Activated CD4-positive, alpha-beta T cell treated with anti-CD3 and anti-CD28 coated beads for 36 hours (primary cell): ENCODE measurements at regions not wholly inside any gene's neighbourhood (a gene's known extent, or its start where the extent isn't known, plus 50 kb on each side); places are given as distances from the start of the nearest gene placed in this dataset.

Source experiments
- ATAC-seq: fragments of 200-7000 bp; cut with Tn5 transposase; one replicate; pipeline ENCODE4 v1.10.0; 2021; ENCODE audit warnings: mild to moderate bottlenecking, moderate library complexity
- CTCF ChIA-PET: fragments of 350-600 bp; sonication (Branson Sonifier 250); formaldehyde crosslinking; loops from one replicate; lab custom pipeline; 2021; ENCODE audit warnings: antibody characterized with exemption; lab: Charles Lee
- POLR2A ChIA-PET: fragments of 350-600 bp; sonication (Branson Sonifier 250); formaldehyde crosslinking; loops from one replicate; lab custom pipeline; 2021; ENCODE audit warnings: antibody characterized with exemption, inconsistent platforms; lab: Charles Lee
- DNase-seq: peaks from one replicate; pipeline ENCODE4 v3.0.0-alpha.2; 2020
- H3K27ac Mint-ChIP-seq: one replicate; pipeline ENCODE4 v1.8.0; 2021; ENCODE audit warnings: mixed read lengths
- H3K27me3 Mint-ChIP-seq: one replicate; pipeline ENCODE4 v1.8.0; 2021; ENCODE audit warnings: mixed read lengths
- H3K36me3 Mint-ChIP-seq: one replicate; pipeline ENCODE4 v1.8.0; 2021; ENCODE audit warnings: low read depth, mixed read lengths
- H3K4me1 Mint-ChIP-seq: one replicate; pipeline ENCODE4 v1.8.0; 2021; ENCODE audit warnings: mixed read lengths
- H3K4me3 Mint-ChIP-seq: one replicate; pipeline ENCODE4 v1.8.0; 2021; ENCODE audit warnings: mild to moderate bottlenecking, moderate library complexity, mixed read lengths
- H3K9me3 Mint-ChIP-seq: one replicate; pipeline ENCODE4 v1.8.0; 2021; ENCODE audit warnings: low read depth, mixed read lengths
- intact Hi-C, 2 experiments: fragments of 100-400 bp; cut with DNase I in 1 of 2; cut with micrococcal nuclease in 1 of 2; formaldehyde crosslinking; loops; one replicate each; pipeline versions ENCODE4 v1.14.2 to v1.15.1; 2022 to 2024; cut with DNase I, micrococcal nuclease

DNA sequence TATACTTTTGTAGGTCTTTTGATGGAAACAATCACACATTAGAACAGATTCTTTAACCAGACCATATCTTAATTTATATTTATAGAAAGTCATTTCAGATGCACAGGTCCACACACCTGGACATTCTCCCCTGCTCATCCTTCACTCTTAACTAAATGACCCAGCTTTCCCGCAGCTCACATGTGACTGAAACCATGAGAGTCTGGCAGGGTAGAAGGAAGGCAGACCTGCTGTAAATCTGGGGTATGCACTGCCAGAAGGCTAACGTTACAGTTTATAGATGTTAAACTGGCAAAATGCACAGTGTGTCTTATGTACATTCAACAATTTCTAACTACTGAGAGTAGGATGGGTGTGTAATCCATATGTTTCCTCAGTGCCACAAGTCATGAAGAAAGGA, 359.5 kb upstream of the SPTLC3 start:
- Mint-ChIP-seq H3K4me1 (no peaks in the 10 kb centered on the region), H3K27ac (no peak overlapping the region), H3K9me3 (no peaks in the 10 kb centered on the region), H3K36me3 (no peaks in the 10 kb centered on the region), H3K4me3 (no peak overlapping the region), H3K27me3 (peaks cover 2% of the 10 kb centered on the region)
- DNase-seq (no peak), ATAC-seq (no peak)
- CTCF ChIA-PET = no interaction called here
- intact Hi-C loops = no loop called here
- POLR2A ChIA-PET = no interaction called here

- ATAC-seq = no peak
- ChIA-PET POLR2A (no interaction called here), CTCF (no interaction called here)
- H3K9me3 Mint-ChIP-seq = no peaks in the 10 kb centered on the region
- peaks cover 2% of the 10 kb centered on the region for H3K27me3 Mint-ChIP-seq
- no peak overlapping the region for H3K4me3 Mint-ChIP-seq
- no peaks in the 10 kb centered on the region for H3K4me1 Mint-ChIP-seq
- DNase-seq = no peak
- no peak overlapping the region for H3K27ac Mint-ChIP-seq
- H3K36me3 Mint-ChIP-seq = no peaks in the 10 kb centered on the region
- intact Hi-C loops = loop anchor here in 1 of 2 experiments (10.0 kb wide), 1 partner anchor 61 kb away; no protein-coding TSS in a partner anchor
Measured at GRCh38 chr20:12653642-12654041, 355.1 kb upstream of the SPTLC3 start.

DNA sequence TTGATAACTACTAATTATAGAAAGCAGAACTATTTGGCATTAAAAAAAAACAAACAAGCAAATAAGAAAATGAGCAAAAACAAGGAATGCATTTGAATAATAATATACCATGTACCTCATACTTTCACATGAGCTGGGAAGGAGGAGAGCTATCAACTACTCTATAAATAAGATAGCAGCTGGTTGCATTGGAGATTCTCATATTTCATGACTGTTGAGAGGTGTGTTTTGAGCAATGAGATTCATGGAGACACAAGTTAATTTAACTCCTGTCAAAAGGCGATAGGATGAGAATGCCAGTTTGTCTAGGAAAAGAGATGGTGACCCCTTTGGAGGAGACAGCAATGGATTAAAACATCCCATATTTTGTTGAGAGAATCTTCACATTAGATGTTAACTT, 348.8 kb upstream of the SPTLC3 start:
- intact Hi-C loops = loop anchor here in 1 of 2 experiments (10.0 kb wide), 1 partner anchor 55 kb away; no protein-coding TSS in a partner anchor
- CTCF ChIA-PET = interaction anchor here (0.6 to 0.9 kb wide), 2 partner anchors 110 to 876 kb away, joined by 3 to 4 read pairs; no protein-coding TSS in a partner anchor
- Mint-ChIP-seq H3K36me3 (no peaks in the 10 kb centered on the region), H3K4me1 (no peaks in the 10 kb centered on the region), H3K27me3 (no peaks in the 10 kb centered on the region), H3K27ac (no peak overlapping the region), H3K9me3 (peaks cover 8% of the 10 kb centered on the region), H3K4me3 (no peak overlapping the region)
- POLR2A ChIA-PET = no interaction called here
- ATAC-seq (no peak), DNase-seq (no peak)

GRCh38 chr20:12660918-12661317, 347.9 kb upstream of the SPTLC3 start:
- Mint-ChIP-seq H3K4me1 (no peaks in the 10 kb centered on the region), H3K27me3 (no peaks in the 10 kb centered on the region), H3K9me3 (peaks cover 9% of the 10 kb centered on the region), H3K36me3 (no peaks in the 10 kb centered on the region), H3K27ac (no peak overlapping the region), H3K4me3 (no peak overlapping the region)
- ChIA-PET CTCF (interaction anchor here (0.9 kb wide), 1 partner anchor 111 kb away, joined by 4 read pairs; no protein-coding TSS in a partner anchor), POLR2A (no interaction called here)
- intact Hi-C loops = no loop called here
- ATAC-seq (no peak), DNase-seq (no peak)

- no peak for DNase-seq
- Mint-ChIP-seq H3K36me3 (no peaks in the 10 kb centered on the region), H3K4me1 (no peaks in the 10 kb centered on the region), H3K9me3 (peaks cover 6% of the 10 kb centered on the region), H3K27me3 (no peaks in the 10 kb centered on the region), H3K4me3 (no peak overlapping the region), H3K27ac (no peak overlapping the region)
- ChIA-PET CTCF (no interaction called here), POLR2A (no interaction called here)
- no peak for ATAC-seq
- intact Hi-C loops = no loop called here
Measured at GRCh38 chr20:12670301-12670700, 338.5 kb upstream of the SPTLC3 start.

DNA sequence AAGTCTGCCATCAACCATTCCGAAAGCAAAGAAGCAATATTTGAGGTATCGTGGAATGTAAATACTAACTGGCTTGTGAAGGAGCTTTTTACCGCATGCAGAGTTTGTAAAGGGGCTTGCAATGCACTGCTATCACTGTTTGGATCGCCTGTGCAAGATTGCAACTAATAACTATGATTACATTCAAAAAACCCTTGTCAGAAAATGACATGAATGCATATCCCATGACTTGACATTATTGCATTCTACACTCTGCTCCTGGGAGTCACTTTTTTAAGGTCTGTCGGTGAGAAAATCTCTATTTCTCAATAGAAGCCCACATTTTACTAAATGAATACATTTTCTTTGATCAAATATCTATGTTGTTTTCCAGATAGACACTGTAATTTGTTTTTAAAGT, 335.4 kb upstream of the SPTLC3 start:
- ChIA-PET CTCF (no interaction called here), POLR2A (no interaction called here)
- no peak overlapping the region for H3K27ac Mint-ChIP-seq
- no peaks in the 10 kb centered on the region for H3K4me1 Mint-ChIP-seq
- H3K27me3 Mint-ChIP-seq = no peaks in the 10 kb centered on the region
- DNase-seq (no peak), ATAC-seq (no peak)
- H3K4me3 Mint-ChIP-seq = no peak overlapping the region
- H3K36me3 Mint-ChIP-seq = no peaks in the 10 kb centered on the region
- H3K9me3 Mint-ChIP-seq = peaks cover 6% of the 10 kb centered on the region
- intact Hi-C loops = no loop called here

DNA sequence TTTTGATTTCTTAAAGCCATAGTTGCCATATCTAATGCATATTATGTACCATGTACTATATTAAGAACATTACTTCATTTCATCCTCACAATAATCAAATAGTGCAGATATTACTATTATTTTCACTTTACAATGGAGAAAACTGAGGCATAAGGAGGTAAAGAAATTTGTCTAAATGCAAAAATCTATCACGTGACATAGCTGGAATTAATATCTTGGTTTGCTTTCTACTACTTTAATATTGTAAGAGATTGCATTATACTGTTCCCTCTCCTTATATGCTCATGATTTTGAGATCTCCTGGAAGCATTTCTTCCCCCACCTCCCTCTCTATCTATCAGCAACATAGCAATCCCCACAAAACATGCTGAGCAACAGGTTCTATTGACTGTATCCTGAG, 330.8 kb upstream of the SPTLC3 start:
- no peak overlapping the region for H3K27ac Mint-ChIP-seq
- POLR2A ChIA-PET = no interaction called here

GRCh38 chr20:12679447-12679846, 329.3 kb upstream of the SPTLC3 start:
- CTCF ChIA-PET = no interaction called here
- H3K27me3 Mint-ChIP-seq = no peaks in the 10 kb centered on the region

More for the DNA sequence above, 330.8 kb upstream of the SPTLC3 start:
- Mint-ChIP-seq H3K9me3 (peaks cover 7% of the 10 kb centered on the region), H3K4me3 (no peak overlapping the region), H3K4me1 (no peaks in the 10 kb centered on the region), H3K36me3 (no peaks in the 10 kb centered on the region), H3K27me3 (no peaks in the 10 kb centered on the region)
- ATAC-seq = no peak
- CTCF ChIA-PET = no interaction called here
- no peak for DNase-seq
- intact Hi-C loops = no loop called here

DNA sequence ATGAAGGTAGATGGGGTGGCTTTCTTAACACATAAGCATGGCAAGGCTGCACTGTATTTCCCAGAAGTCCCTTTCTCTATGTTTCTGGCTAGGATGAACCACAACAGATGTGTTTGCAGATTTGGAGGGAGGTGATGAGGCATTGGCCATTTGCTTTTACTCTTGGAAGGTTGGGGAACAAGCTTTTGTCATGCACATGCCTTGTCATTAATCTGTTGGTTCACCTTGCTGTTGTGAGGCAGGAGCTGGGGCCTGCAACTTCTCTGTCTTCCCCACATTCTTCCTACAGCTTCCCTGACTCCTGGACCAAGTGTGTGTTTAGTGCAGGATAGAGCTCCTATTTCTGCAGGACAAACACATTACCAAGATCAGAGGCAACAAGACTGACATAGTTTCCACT, 326.2 kb upstream of the SPTLC3 start:
- no peak overlapping the region for H3K27ac Mint-ChIP-seq
- CTCF ChIA-PET = interaction anchor here (0.8 kb wide), 1 partner anchor 10 kb away, joined by 3 read pairs; no protein-coding TSS in a partner anchor
- no peak overlapping the region for H3K4me3 Mint-ChIP-seq
- no peaks in the 10 kb centered on the region for H3K36me3 Mint-ChIP-seq
- DNase-seq (no peak), ATAC-seq (no peak)
- H3K27me3 Mint-ChIP-seq = no peaks in the 10 kb centered on the region
- POLR2A ChIA-PET = no interaction called here
- H3K9me3 Mint-ChIP-seq = peaks cover 3% of the 10 kb centered on the region
- intact Hi-C loops = no loop called here
- H3K4me1 Mint-ChIP-seq = no peaks in the 10 kb centered on the region

More at GRCh38 chr20:12679447-12679846, 329.3 kb upstream of the SPTLC3 start:
- no peak for ATAC-seq
- DNase-seq = no peak
- no peak overlapping the region for H3K27ac Mint-ChIP-seq
- no peak overlapping the region for H3K4me3 Mint-ChIP-seq
- POLR2A ChIA-PET = no interaction called here
- intact Hi-C loops = no loop called here
- no peaks in the 10 kb centered on the region for H3K4me1 Mint-ChIP-seq
- no peaks in the 10 kb centered on the region for H3K36me3 Mint-ChIP-seq
- peaks cover 4% of the 10 kb centered on the region for H3K9me3 Mint-ChIP-seq

GRCh38 chr20:12687476-12687875, 321.3 kb upstream of the SPTLC3 start:
- CTCF ChIA-PET = no interaction called here
- intact Hi-C loops = no loop called here
- no peaks in the 10 kb centered on the region for H3K36me3 Mint-ChIP-seq
- no peak overlapping the region for H3K27ac Mint-ChIP-seq
- DNase-seq (no peak), ATAC-seq (no peak)
- H3K27me3 Mint-ChIP-seq = no peaks in the 10 kb centered on the region
- H3K4me1 Mint-ChIP-seq = no peaks in the 10 kb centered on the region
- H3K9me3 Mint-ChIP-seq = peaks cover 6% of the 10 kb centered on the region
- POLR2A ChIA-PET = no interaction called here
- H3K4me3 Mint-ChIP-seq = no peak overlapping the region

- POLR2A ChIA-PET = no interaction called here
- H3K27me3 Mint-ChIP-seq = no peaks in the 10 kb centered on the region
- no peak overlapping the region for H3K4me3 Mint-ChIP-seq
- H3K9me3 Mint-ChIP-seq = no peaks in the 10 kb centered on the region
- H3K27ac Mint-ChIP-seq = no peak overlapping the region
- intact Hi-C loops = no loop called here
- no peak for DNase-seq
- no peak for ATAC-seq
- H3K4me1 Mint-ChIP-seq = no peaks in the 10 kb centered on the region
- CTCF ChIA-PET = no interaction called here
- no peaks in the 10 kb centered on the region for H3K36me3 Mint-ChIP-seq
Measured at GRCh38 chr20:12695937-12696336, 312.8 kb upstream of the SPTLC3 start.

DNA sequence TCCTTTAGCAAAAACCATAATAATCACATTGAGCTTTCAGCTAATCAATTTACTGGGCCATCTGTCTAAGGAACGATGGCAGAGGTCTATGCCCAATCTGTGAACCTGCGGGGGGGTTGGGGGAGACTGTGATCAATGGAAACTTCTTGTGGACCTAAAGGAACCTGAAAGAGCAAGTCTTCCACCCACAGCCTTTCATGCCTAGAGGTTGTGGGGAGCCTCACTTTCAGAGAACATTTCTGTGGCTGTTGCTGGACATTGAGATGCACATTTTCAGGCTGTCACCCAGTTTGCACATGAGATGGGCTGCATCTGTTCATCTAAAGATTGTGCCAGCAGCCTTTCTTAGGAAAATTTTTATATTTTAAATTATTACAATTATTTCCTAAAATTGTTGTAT, 310.0 kb upstream of the SPTLC3 start:
- DNase-seq (no peak), ATAC-seq (no peak)
- Mint-ChIP-seq H3K9me3 (no peaks in the 10 kb centered on the region), H3K27me3 (no peaks in the 10 kb centered on the region), H3K27ac (no peak overlapping the region), H3K4me1 (no peaks in the 10 kb centered on the region), H3K36me3 (no peaks in the 10 kb centered on the region), H3K4me3 (no peak overlapping the region)
- ChIA-PET POLR2A (no interaction called here), CTCF (interaction anchor here (1.5 kb wide), 1 partner anchor 10 kb away, joined by 4 read pairs; no protein-coding TSS in a partner anchor)
- intact Hi-C loops = no loop called here
